Astrocyte of the cerebellum (primary cell): ENCODE measurements at regions not wholly inside any gene's neighbourhood (a gene's known extent, or its start where the extent isn't known, plus 50 kb on each side); places are given as distances from the start of the nearest gene placed in this dataset.

Experiments used
- DNase-seq: peaks from one replicate; pipeline ENCODE4 v3.0.0-alpha.2; 2011; ENCODE audit warnings: low read depth
- H3K4me3 ChIP-seq: 2 replicates; pipeline ENCODE4 v1.5.1; 2011; ENCODE audit warnings: mild to moderate bottlenecking, low read depth, low read length, moderate library complexity
- in situ Hi-C: cut with HindIII; loops from 2 replicates; pipeline ENCODE4 v1.10.0; 2017; ENCODE audit warnings: low sequenced_read_pairs
- TF ChIP-seq, protein P1 (sequence below): IDR thresholded peaks from 2 replicates; pipeline ENCODE4 v1.5.1; 2012; ENCODE audit warnings: low read length, low read depth, moderate library complexity, mild to moderate bottlenecking; ENCODE audit errors: missing control alignments

DNA sequence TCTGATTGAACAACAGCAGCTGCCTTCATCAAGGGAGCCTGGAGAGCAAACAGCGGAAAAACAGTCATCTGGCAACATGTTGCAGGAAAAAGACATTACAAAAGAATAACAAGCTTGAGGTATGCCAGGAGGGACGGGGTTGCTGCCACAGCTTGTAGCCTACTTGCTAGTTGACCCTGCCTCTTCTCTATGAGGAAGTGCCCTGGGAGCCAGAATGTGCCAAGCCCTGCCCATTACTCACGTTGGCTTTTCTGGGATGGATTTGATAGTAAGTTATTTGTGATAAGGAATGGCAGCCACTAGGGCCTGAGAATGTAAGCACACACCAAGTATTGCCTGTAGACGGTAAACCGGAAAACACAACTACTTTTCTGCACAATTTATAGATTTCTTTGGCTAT, 113.5 kb upstream of the KIRREL3 start:
- DNase-seq = no peak
- TF ChIP-seq, protein P1, sequence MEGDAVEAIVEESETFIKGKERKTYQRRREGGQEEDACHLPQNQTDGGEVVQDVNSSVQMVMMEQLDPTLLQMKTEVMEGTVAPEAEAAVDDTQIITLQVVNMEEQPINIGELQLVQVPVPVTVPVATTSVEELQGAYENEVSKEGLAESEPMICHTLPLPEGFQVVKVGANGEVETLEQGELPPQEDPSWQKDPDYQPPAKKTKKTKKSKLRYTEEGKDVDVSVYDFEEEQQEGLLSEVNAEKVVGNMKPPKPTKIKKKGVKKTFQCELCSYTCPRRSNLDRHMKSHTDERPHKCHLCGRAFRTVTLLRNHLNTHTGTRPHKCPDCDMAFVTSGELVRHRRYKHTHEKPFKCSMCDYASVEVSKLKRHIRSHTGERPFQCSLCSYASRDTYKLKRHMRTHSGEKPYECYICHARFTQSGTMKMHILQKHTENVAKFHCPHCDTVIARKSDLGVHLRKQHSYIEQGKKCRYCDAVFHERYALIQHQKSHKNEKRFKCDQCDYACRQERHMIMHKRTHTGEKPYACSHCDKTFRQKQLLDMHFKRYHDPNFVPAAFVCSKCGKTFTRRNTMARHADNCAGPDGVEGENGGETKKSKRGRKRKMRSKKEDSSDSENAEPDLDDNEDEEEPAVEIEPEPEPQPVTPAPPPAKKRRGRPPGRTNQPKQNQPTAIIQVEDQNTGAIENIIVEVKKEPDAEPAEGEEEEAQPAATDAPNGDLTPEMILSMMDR = no peak
- in situ Hi-C loops = no loop called here

DNA sequence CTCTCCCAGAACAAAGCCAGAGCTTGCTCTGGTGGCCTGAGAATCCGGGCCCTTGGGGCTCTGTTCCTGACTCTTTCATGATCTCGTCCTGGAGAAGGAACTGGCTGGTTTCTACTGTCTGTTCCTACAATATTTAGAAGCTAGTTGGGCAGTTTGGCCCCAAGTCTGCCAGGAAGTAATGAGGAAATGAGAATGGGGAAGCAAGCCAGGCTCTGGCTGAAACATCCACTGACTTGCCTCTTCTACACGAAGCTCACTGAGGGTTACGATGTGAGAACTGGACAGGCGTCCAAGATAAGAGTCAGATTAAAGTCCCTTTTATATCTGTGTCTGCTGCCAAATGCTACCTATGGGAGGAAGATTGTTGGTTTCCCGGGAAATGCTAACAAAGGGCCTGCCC, 110.0 kb upstream of the KIRREL3 start:
- TF ChIP-seq, protein P1 = no peak
- H3K4me3 ChIP-seq = no peak overlapping the region
- in situ Hi-C loops = no loop called here
- DNase-seq = no peak

More for the DNA sequence above, 113.5 kb upstream of the KIRREL3 start:
- H3K4me3 ChIP-seq = no peak overlapping the region

DNA sequence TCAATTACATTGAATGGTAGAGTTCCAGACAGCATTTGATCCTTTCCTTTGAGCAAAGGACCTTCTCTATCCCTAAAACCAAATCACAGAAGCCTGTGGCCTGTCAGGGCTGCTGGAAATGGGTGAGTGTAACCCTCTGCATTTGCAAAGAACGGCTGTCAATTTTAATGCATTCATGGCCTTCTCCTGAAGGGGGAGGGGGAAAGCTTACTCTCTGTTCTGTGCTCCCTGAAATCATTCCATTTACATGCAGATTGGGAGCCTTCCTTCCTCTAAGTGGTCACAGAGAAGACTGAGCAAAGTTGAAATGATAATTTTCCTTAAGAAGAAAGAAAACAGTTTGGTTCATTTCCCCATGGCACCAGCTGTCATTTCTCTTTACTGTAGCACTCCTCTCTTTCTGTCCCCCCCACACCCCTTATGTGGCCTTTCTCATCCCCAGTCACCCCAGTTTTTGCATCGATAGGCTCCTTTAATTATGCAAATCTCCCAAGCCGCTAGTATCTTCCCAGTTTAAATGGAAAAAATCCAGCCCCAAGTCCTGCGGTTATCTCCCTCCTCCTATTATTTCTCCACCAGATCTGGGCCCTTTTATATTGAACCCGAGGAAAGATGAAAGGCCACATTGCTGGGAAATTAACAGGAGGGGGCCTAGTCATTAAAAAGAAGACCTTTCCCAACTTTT, 109.4 kb upstream of the KIRREL3 start:
- no peak overlapping the region for H3K4me3 ChIP-seq
- in situ Hi-C loops = no loop called here
- no peak for DNase-seq
- TF ChIP-seq, protein P1 = no peak

DNA sequence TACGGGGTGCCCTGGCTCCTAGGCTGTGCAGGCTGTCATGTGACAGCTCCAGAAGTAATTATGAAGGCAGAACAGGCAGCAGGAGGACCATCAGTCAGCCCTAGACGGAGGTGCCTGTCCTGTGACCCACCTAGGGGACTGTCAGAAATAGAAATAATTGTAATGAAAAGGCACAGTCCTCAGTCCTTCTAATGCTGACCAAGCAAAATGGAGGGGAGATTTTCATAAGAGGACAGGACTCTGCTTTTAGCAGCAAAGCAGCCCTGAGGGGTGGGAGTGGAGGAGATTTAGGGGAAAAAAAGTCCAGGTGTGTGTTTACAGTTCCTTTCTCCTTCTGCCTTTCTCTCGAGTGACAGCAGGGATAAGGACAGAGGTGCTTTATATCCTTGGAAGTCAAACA, 108.3 kb upstream of the KIRREL3 start:
- H3K4me3 ChIP-seq = no peak overlapping the region
- TF ChIP-seq, protein P1 = no peak
- in situ Hi-C loops = no loop called here
- DNase-seq = no peak

DNA sequence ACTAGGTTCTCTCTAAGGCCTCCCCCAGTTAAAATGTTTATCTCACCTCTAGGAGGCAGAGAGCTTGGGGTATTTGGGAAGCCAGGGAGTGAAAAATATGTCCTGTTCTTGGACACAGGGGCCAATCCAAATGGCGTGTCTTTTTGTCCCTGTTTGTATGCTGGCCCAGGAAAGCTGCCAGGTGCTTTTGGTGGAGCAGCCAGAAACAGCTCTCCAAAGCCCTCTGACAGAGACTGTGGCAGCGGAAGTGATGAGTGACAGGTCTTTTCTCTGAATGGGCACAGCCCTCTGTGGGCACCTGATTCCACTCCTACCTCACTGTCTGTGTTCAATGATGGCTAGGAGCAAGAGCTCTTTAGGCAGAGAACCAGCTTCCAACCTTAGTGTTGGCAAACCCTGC, 106.4 kb upstream of the KIRREL3 start:
- TF ChIP-seq, protein P1 = no peak
- H3K4me3 ChIP-seq = no peak overlapping the region
- no peak for DNase-seq
- in situ Hi-C loops = no loop called here

DNA sequence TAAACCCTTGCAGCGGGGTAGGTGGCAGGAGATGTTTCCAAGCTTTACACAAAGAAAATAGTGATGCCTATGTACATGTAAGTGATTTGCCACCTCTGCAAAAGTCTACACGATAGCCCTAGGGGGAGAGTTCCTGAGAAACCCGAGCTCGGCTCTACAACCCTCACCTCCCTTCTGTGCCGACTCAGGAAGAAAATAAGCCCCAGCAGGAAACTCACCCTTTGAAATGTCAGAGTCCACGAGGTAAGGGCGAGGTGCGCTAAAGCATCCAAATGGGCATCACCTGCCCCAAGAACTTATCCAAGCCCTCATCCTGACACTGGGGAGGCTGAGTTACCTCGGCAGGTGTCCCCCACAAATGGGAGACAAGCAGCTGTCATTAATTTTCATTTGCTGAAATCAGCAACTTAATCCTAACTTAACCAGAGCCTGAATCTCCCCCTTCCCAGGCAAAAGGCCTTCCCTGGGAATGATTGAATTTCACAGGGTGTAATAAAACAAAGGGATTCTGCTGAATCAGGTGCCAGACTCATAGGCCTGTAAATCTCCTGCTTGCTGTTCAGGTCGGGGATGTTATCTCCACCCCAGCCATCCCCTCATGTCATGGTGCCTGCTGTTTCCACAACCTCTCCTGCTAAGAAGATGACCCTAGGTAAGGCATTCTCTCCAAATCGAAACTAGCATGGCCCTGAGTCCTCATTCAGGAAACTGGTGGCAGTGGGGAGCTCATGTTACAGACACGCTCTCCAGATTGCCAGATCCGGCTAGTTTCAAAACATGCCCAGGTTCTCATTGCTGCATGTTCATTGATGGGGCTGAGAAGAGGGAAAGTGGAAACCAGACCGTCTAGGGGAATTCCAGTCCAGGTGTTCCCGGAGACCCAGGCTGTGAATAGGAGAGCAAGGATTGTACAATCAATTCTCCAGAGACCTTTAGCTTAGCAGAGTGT, 105.3 kb upstream of the KIRREL3 start:
- no peak for DNase-seq
- in situ Hi-C loops = no loop called here
- H3K4me3 ChIP-seq = no peak overlapping the region
- TF ChIP-seq, protein P1 = no peak
